IMR-90 (cell line): ENCODE measurements at regions not wholly inside any gene's neighbourhood (a gene's known extent, or its start where the extent isn't known, plus 50 kb on each side); places are given as distances from the start of the nearest gene placed in this dataset.

Experiments used
- ATAC-seq: fragments of 200-7000 bp; cut with Tn5 transposase; 2 replicates; pipeline ENCODE4 v1.9.1; 2020; ENCODE audit warnings: low read depth, mild to moderate bottlenecking, moderate library complexity
- BruUV-seq: library from RNA; stranded (reverse); fragments of 400-500 nt; replicated peaks from 2 replicates; lab custom pipeline; 2021; lab: Mats Ljungman, UMichigan
- CTCF ChIA-PET: fragments of 300-600 bp; formaldehyde crosslinking; extraction: SDS; loops from one replicate; lab custom pipeline; 2021; ENCODE audit warnings: antibody characterized with exemption; lab: Yijun Ruan, JAX
- POLR2A ChIA-PET: fragments of 300-600 bp; sonication (Branson Sonifier 250); formaldehyde crosslinking; loops from one replicate; lab custom pipeline; 2022; ENCODE audit warnings: antibody characterized with exemption; ENCODE audit not compliant: unreplicated experiment; lab: Charles Lee
- DNase-seq: peaks from one replicate; pipeline ENCODE4 v3.0.0; 2013
- H2AFZ ChIP-seq: replicated peaks from 2 replicates; pipeline ENCODE3; 2013; ENCODE audit warnings: low read length, mild to moderate bottlenecking; ENCODE audit not compliant: poor library complexity
- H2AK5ac ChIP-seq: 2 replicates; pipeline ENCODE4 v1.6.1; 2013; ENCODE audit warnings: low read depth, low read length, inconsistent platforms
- H2AK9ac ChIP-seq: replicated peaks from 2 replicates; pipeline ENCODE3; 2013; ENCODE audit warnings: mild to moderate bottlenecking, low read depth, low read length, moderate library complexity; ENCODE audit not compliant: poor library complexity
- H2BK120ac ChIP-seq: 2 replicates; pipeline ENCODE4 v1.6.1; 2013; ENCODE audit warnings: low read depth, low read length, inconsistent platforms
- H2BK15ac ChIP-seq: 3 replicates; pipeline ENCODE4 v1.6.1; 2013; ENCODE audit warnings: low read depth, low read length, inconsistent platforms
- H2BK20ac ChIP-seq: 2 replicates; pipeline ENCODE4 v1.6.1; 2013; ENCODE audit warnings: low read depth, mild to moderate bottlenecking, inconsistent platforms, low read length, moderate library complexity
- H2BK5ac ChIP-seq: 2 replicates; pipeline ENCODE4 v1.6.1; 2013; ENCODE audit warnings: mild to moderate bottlenecking, low read depth, low read length, inconsistent platforms; ENCODE audit not compliant: poor library complexity, severe bottlenecking
- H3K14ac ChIP-seq: replicated peaks from 2 replicates; pipeline ENCODE4 v1.6.1; 2013; ENCODE audit warnings: low read depth, low read length, inconsistent platforms
- H3K18ac ChIP-seq: 2 replicates; pipeline ENCODE4 v1.6.1; 2013; ENCODE audit warnings: low read depth, low read length, control low read depth
- H3K23ac ChIP-seq: 2 replicates; pipeline ENCODE4 v1.6.1; 2013; ENCODE audit warnings: low read depth, low read length, inconsistent platforms
- H3K27ac ChIP-seq: 2 replicates; pipeline ENCODE4 v1.5.1; 2013; ENCODE audit warnings: mild to moderate bottlenecking, control low read depth, low read length; ENCODE audit not compliant: insufficient read depth
- H3K27me3 ChIP-seq: 2 replicates; pipeline ENCODE4 v1.6.1; 2013; ENCODE audit warnings: low read length; ENCODE audit not compliant: control insufficient read depth, insufficient read depth
- H3K36me3 ChIP-seq: 2 replicates; pipeline ENCODE4 v1.6.1; 2013; ENCODE audit warnings: low read length, mixed read lengths; ENCODE audit not compliant: control insufficient read depth, insufficient read depth
- H3K4ac ChIP-seq: 2 replicates; pipeline ENCODE4 v1.6.1; 2013; ENCODE audit warnings: low read depth, low read length, inconsistent platforms
- H3K4me1 ChIP-seq: 2 replicates; pipeline ENCODE4 v1.6.1; 2013; ENCODE audit warnings: low read length, mixed read lengths; ENCODE audit not compliant: control insufficient read depth, insufficient read depth
- H3K4me2 ChIP-seq: 2 replicates; pipeline ENCODE4 v1.6.1; 2013; ENCODE audit warnings: low read depth, mild to moderate bottlenecking, control low read depth, low read length, moderate library complexity
- H3K4me3 ChIP-seq: 2 replicates; pipeline ENCODE4 v1.5.1; 2013; ENCODE audit warnings: low read depth, mild to moderate bottlenecking, control low read depth, low read length, moderate library complexity; ENCODE audit not compliant: insufficient read depth
- H3K56ac ChIP-seq: 2 replicates; pipeline ENCODE4 v1.6.1; 2013; ENCODE audit warnings: low read length, inconsistent platforms; ENCODE audit not compliant: insufficient read depth; ENCODE audit errors: extremely low read depth
- H3K79me1 ChIP-seq, 2 experiments: 2 replicates each; pipeline ENCODE4 v1.6.1; 2013; ENCODE audit warnings: low read length in 2 of 2, inconsistent platforms in 1 of 2, low read depth in 1 of 2
- H3K9ac ChIP-seq: 2 replicates; pipeline ENCODE4 v1.6.1; 2013; ENCODE audit warnings: low read depth, low read length, control low read depth
- H3K9me1 ChIP-seq: 2 replicates; pipeline ENCODE4 v1.6.1; 2013; ENCODE audit warnings: low read length, inconsistent platforms; ENCODE audit not compliant: insufficient read depth
- H3K9me3 ChIP-seq: 2 replicates; pipeline ENCODE4 v1.6.1; 2013; ENCODE audit warnings: low read length; ENCODE audit not compliant: control insufficient read depth, insufficient read depth
- H4K20me1 ChIP-seq: 2 replicates; pipeline ENCODE4 v1.6.1; 2013; ENCODE audit warnings: low read length, inconsistent platforms; ENCODE audit not compliant: insufficient read depth
- H4K5ac ChIP-seq: 2 replicates; pipeline ENCODE4 v1.6.1; 2013; ENCODE audit warnings: mild to moderate bottlenecking, low read depth, low read length, control low read depth
- H4K8ac ChIP-seq, 2 experiments: 2 replicates each; pipeline ENCODE4 v1.6.1; 2013; ENCODE audit warnings: low read depth in 2 of 2, low read length in 2 of 2, control low read depth in 1 of 2, inconsistent platforms in 1 of 2
- H4K91ac ChIP-seq: 2 replicates; pipeline ENCODE4 v1.6.1; 2013; ENCODE audit warnings: low read depth, low read length, inconsistent platforms; ENCODE audit not compliant: insufficient read depth
- BHLHE40 ChIP-seq: fragments of 150-350 bp; IDR thresholded peaks from 2 replicates; pipeline ENCODE4 v1.6.1; 2016; ENCODE audit warnings: mild to moderate bottlenecking, low read depth, low read length
- CEBPB ChIP-seq: IDR thresholded peaks from 2 replicates; pipeline ENCODE4 v1.6.1; 2012; ENCODE audit warnings: low read depth, low read length, improper control_type of control experiment
- CHD1 ChIP-seq: IDR thresholded peaks from 2 replicates; pipeline ENCODE4 v1.6.1; 2012; ENCODE audit warnings: low read depth, low read length, improper control_type of control experiment
- FOS ChIP-seq: fragments of 150-350 bp; IDR thresholded peaks from 2 replicates; pipeline ENCODE4 v1.6.1; 2016; ENCODE audit warnings: low read depth, low read length
- MAFK ChIP-seq: IDR thresholded peaks from 2 replicates; pipeline ENCODE4 v1.6.1; 2012; ENCODE audit warnings: low read depth, low read length, improper control_type of control experiment
- MAZ ChIP-seq: IDR thresholded peaks from 2 replicates; pipeline ENCODE4 v1.6.1; 2012; ENCODE audit warnings: low read depth, mild to moderate bottlenecking, low read length, improper control_type of control experiment, moderate library complexity, borderline replicate concordance
- MXI1 ChIP-seq: IDR thresholded peaks from 2 replicates; pipeline ENCODE4 v1.6.1; 2012; ENCODE audit warnings: low read depth, mild to moderate bottlenecking, low read length, moderate library complexity, borderline replicate concordance
- NFE2L2 ChIP-seq: fragments of 150-350 bp; IDR thresholded peaks from 2 replicates; pipeline ENCODE4 v1.6.1; 2016; ENCODE audit warnings: low read depth, mild to moderate bottlenecking, low read length
- POLR2A ChIP-seq: IDR thresholded peaks from 2 replicates; pipeline ENCODE4 v1.6.1; 2012; ENCODE audit warnings: mild to moderate bottlenecking, low read depth, low read length
- RAD21 ChIP-seq: IDR thresholded peaks from 2 replicates; pipeline ENCODE4 v1.6.1; 2012; ENCODE audit warnings: low read length, improper control_type of control experiment
- RCOR1 ChIP-seq: IDR thresholded peaks from 2 replicates; pipeline ENCODE4 v1.6.1; 2012; ENCODE audit warnings: mild to moderate bottlenecking, low read length, improper control_type of control experiment; ENCODE audit not compliant: insufficient replicate concordance
- RFX5 ChIP-seq: IDR thresholded peaks from 2 replicates; pipeline ENCODE4 v1.8.0; 2012; ENCODE audit warnings: low read depth, mild to moderate bottlenecking, low read length, moderate library complexity
- SMC3 ChIP-seq: fragments of 150-350 bp; IDR thresholded peaks from 2 replicates; pipeline ENCODE4 v1.6.1; 2016; ENCODE audit warnings: low read depth, mild to moderate bottlenecking, antibody characterized with exemption, low read length, moderate library complexity
- WGBS, 2 experiments: methylation state at CpG; one replicate each; pipeline versions ENCODE4 v1.1.5 to v1.1.7; 2013; ENCODE audit warnings: missing lambda C conversion rate in 2 of 2; ENCODE audit not compliant: insufficient read length in 1 of 2; ENCODE audit errors: extremely low coverage in 2 of 2; 5-methylcytosine and 5-hydroxymethylcytosine counted together
- dilution Hi-C: fragments of 300-500 bp; cut with HindIII; formaldehyde crosslinking; loops from one replicate; pipeline ENCODE4 v1.14.3; 2018; ENCODE audit warnings: low sequenced_read_pairs; ENCODE audit not compliant: unreplicated experiment
- in situ Hi-C: fragments of 300-500 bp; cut with MboI; formaldehyde crosslinking; loops from 3 replicates; pipeline ENCODE4 v1.14.3; 2019; ENCODE audit warnings: low sequenced_read_pairs, inconsistent platforms, mixed read lengths
- intact Hi-C: fragments of 100-400 bp; cut with micrococcal nuclease; formaldehyde crosslinking; loops from 2 replicates; pipeline ENCODE4 v1.10.0; 2022
- TF ChIP-seq, protein P1 (sequence below): fragments of 150-350 bp; IDR thresholded peaks from 2 replicates; pipeline ENCODE4 v1.6.1; 2017; ENCODE audit warnings: mild to moderate bottlenecking, antibody characterized with exemption, low read length, low read depth
- TF ChIP-seq, protein P2 (sequence below): conservative IDR thresholded peaks from 2 replicates; pipeline ENCODE4 v1.5.1; 2012; ENCODE audit warnings: mild to moderate bottlenecking, low read depth, low read length, improper control_type of control experiment
- TF ChIP-seq, protein P3 (sequence below): fragments of 150-350 bp; IDR thresholded peaks from 2 replicates; pipeline ENCODE4 v1.6.1; 2016; ENCODE audit warnings: low read depth, mild to moderate bottlenecking, low read length, moderate library complexity, borderline replicate concordance

DNA sequence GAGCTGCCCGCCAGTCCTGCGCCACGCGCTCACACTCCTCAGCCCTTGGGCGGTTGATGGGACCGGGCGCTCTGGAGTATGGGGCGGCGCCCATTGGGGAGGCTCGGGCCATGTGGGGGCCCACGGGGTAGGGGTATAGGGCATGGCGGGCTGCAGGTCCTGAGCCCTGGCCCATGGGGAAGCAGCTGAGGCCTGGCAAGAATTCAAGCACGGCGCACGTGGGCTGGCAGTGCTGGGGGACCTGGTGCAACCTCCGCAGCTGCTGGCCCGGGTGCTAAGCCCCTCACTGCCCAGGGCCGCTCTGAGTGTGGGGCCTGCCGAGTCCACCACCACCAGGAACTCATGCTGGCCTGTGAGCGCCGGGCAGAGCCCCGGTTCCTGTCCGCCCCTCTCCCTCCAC, 229.6 kb upstream of the ZNF608 start:
- no peak for ATAC-seq
- Histone ChIP-seq H2BK120ac (no peak overlapping the region), H2AK9ac (no peak overlapping the region), H3K36me3 (no peaks in the 10 kb centered on the region), H4K5ac (no peak overlapping the region), H3K79me1 (no peaks in the 10 kb centered on the region), H2BK5ac (no peak overlapping the region), H2BK20ac (no peak overlapping the region), H3K27ac (no peak overlapping the region), H3K18ac (no peak overlapping the region), H2AFZ (no peak overlapping the region), H3K27me3 (no peaks in the 10 kb centered on the region), H4K8ac (no peak overlapping the region), H3K9me3 (no peaks in the 10 kb centered on the region), H3K9me1 (0 out of 2 replicates have a peak, but pooled peaks cover 4% of the 10 kb centered on the region), H4K91ac (no peak overlapping the region), H2AK5ac (no peak overlapping the region), H3K4me3 (no peak overlapping the region), H3K23ac (no peak overlapping the region), H2BK15ac (no peak overlapping the region), H3K4me1 (peaks cover 4% of the 10 kb centered on the region; the same call in 1 of the 2 replicates), H3K56ac (no peak overlapping the region), H4K20me1 (no peaks in the 10 kb centered on the region), H3K9ac (no peak overlapping the region), H3K14ac (no peak overlapping the region), H3K4me2 (no peak overlapping the region), H3K4ac (no peak overlapping the region)
- no TSS peak for BruUV-seq
- TF ChIP-seq, protein P1, sequence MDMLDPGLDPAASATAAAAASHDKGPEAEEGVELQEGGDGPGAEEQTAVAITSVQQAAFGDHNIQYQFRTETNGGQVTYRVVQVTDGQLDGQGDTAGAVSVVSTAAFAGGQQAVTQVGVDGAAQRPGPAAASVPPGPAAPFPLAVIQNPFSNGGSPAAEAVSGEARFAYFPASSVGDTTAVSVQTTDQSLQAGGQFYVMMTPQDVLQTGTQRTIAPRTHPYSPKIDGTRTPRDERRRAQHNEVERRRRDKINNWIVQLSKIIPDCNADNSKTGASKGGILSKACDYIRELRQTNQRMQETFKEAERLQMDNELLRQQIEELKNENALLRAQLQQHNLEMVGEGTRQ: no peak
- TF ChIP-seq, protein P2, sequence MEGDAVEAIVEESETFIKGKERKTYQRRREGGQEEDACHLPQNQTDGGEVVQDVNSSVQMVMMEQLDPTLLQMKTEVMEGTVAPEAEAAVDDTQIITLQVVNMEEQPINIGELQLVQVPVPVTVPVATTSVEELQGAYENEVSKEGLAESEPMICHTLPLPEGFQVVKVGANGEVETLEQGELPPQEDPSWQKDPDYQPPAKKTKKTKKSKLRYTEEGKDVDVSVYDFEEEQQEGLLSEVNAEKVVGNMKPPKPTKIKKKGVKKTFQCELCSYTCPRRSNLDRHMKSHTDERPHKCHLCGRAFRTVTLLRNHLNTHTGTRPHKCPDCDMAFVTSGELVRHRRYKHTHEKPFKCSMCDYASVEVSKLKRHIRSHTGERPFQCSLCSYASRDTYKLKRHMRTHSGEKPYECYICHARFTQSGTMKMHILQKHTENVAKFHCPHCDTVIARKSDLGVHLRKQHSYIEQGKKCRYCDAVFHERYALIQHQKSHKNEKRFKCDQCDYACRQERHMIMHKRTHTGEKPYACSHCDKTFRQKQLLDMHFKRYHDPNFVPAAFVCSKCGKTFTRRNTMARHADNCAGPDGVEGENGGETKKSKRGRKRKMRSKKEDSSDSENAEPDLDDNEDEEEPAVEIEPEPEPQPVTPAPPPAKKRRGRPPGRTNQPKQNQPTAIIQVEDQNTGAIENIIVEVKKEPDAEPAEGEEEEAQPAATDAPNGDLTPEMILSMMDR: no peak
- TF ChIP-seq, protein P3, sequence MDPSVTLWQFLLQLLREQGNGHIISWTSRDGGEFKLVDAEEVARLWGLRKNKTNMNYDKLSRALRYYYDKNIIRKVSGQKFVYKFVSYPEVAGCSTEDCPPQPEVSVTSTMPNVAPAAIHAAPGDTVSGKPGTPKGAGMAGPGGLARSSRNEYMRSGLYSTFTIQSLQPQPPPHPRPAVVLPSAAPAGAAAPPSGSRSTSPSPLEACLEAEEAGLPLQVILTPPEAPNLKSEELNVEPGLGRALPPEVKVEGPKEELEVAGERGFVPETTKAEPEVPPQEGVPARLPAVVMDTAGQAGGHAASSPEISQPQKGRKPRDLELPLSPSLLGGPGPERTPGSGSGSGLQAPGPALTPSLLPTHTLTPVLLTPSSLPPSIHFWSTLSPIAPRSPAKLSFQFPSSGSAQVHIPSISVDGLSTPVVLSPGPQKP: no peak
- no peak for TF ChIP-seq SMC3
- no peak for TF ChIP-seq NFE2L2
- TF ChIP-seq CEBPB: no peak
- no peak for TF ChIP-seq MAFK
- no peak for TF ChIP-seq BHLHE40
- TF ChIP-seq FOS: no peak
- TF ChIP-seq CHD1: no peak
- no peak for TF ChIP-seq MXI1
- no peak for TF ChIP-seq MAZ
- no peak for TF ChIP-seq RFX5
- no peak for TF ChIP-seq POLR2A
- no peak for TF ChIP-seq RAD21
- no peak for TF ChIP-seq RCOR1
- in situ Hi-C loops (no loop called here), intact Hi-C loops (no loop called here), dilution Hi-C loops (no loop called here)
- ChIA-PET CTCF (no interaction called here), POLR2A (no interaction called here)
- no peak for DNase-seq
- WGBS, 2 experiments: 95% methylated on average over 16 of the region's 23 CpGs; no CpG with 5 or more reads in 1 of the 2 experiments
